ENCODE measurements at regions not wholly inside any gene's neighbourhood (a gene's known extent, or its start where the extent isn't known, plus 50 kb on each side); places are given as distances from the start of the nearest gene placed in this dataset.

- peaks cover 37% of the 10 kb centered on the region for H3K27me3 ChIP-seq (ENCODE audit: insufficient read depth, low read length)
- no peaks in the 10 kb centered on the region for H3K9me3 ChIP-seq (ENCODE audit: low read length)
- H3K4me1 ChIP-seq (ENCODE audit: insufficient read depth, low read length), result no peaks in the 10 kb centered on the region
- H3K4me3 ChIP-seq (ENCODE audit: low read length), result no peak overlapping the region
- no peaks in the 10 kb centered on the region for H3K36me3 ChIP-seq (ENCODE audit: insufficient read depth, low read length)
- H2AFZ ChIP-seq (ENCODE audit: low read depth, low read length), result no peak overlapping the region
Observed at GRCh38 chr1:10892138-10893065, 96.0 kb upstream of the CASZ1 start.

GRCh38 chr1:10895621-10896020, 99.2 kb upstream of the CASZ1 start:
- Histone ChIP-seq H3K4me1 (ENCODE audit: insufficient read depth, low read length) (no peaks in the 10 kb centered on the region), H3K9me3 (ENCODE audit: low read length) (no peaks in the 10 kb centered on the region), H3K4me3 (ENCODE audit: low read length) (no peak overlapping the region), H3K27me3 (ENCODE audit: insufficient read depth, low read length) (peaks cover 26% of the 10 kb centered on the region), H3K36me3 (ENCODE audit: insufficient read depth, low read length) (no peaks in the 10 kb centered on the region), H2AFZ (ENCODE audit: low read depth, low read length) (no peak overlapping the region)

- Histone ChIP-seq H3K36me3 (ENCODE audit: insufficient read depth, low read length) (no peaks in the 10 kb centered on the region), H2AFZ (ENCODE audit: low read depth, low read length) (no peak overlapping the region), H3K4me3 (ENCODE audit: low read length) (no peak overlapping the region), H3K9me3 (ENCODE audit: low read length) (no peaks in the 10 kb centered on the region), H3K4me1 (ENCODE audit: insufficient read depth, low read length) (peaks cover 7% of the 10 kb centered on the region), H3K27me3 (ENCODE audit: insufficient read depth, low read length) (peaks cover 24% of the 10 kb centered on the region)
Observed at GRCh38 chr1:10896673-10897072, 100.2 kb upstream of the CASZ1 start.

- no peak overlapping the region for H3K4me3 ChIP-seq (ENCODE audit: low read length)
- peaks cover 8% of the 10 kb centered on the region for H3K4me1 ChIP-seq (ENCODE audit: insufficient read depth, low read length)
- no peaks in the 10 kb centered on the region for H3K9me3 ChIP-seq (ENCODE audit: low read length)
Observed at GRCh38 chr1:10897321-10897980, 101.0 kb upstream of the CASZ1 start.

GRCh38 chr1:10897981-10898728, 101.7 kb upstream of the CASZ1 start:
- H3K4me3 ChIP-seq (ENCODE audit: low read length), result no peak overlapping the region
- H3K4me1 ChIP-seq (ENCODE audit: insufficient read depth, low read length), result peaks cover 8% of the 10 kb centered on the region

More at GRCh38 chr1:10897321-10897980, 101.0 kb upstream of the CASZ1 start:
- Histone ChIP-seq H3K27me3 (ENCODE audit: insufficient read depth, low read length) (peaks cover 24% of the 10 kb centered on the region), H3K36me3 (ENCODE audit: insufficient read depth, low read length) (no peaks in the 10 kb centered on the region), H2AFZ (ENCODE audit: low read depth, low read length) (no peak overlapping the region)

GRCh38 chr1:10898921-10899320, 102.5 kb upstream of the CASZ1 start:
- Histone ChIP-seq H3K36me3 (ENCODE audit: insufficient read depth, low read length) (no peaks in the 10 kb centered on the region), H3K4me1 (ENCODE audit: insufficient read depth, low read length) (peaks cover 8% of the 10 kb centered on the region), H3K4me3 (ENCODE audit: low read length) (no peak overlapping the region), H2AFZ (ENCODE audit: low read depth, low read length) (no peak overlapping the region), H3K27me3 (ENCODE audit: insufficient read depth, low read length) (peaks cover 35% of the 10 kb centered on the region), H3K9me3 (ENCODE audit: low read length) (no peaks in the 10 kb centered on the region)

More at GRCh38 chr1:10897981-10898728, 101.7 kb upstream of the CASZ1 start:
- Histone ChIP-seq H3K9me3 (ENCODE audit: low read length) (no peaks in the 10 kb centered on the region), H3K36me3 (ENCODE audit: insufficient read depth, low read length) (no peaks in the 10 kb centered on the region), H3K27me3 (ENCODE audit: insufficient read depth, low read length) (peaks cover 29% of the 10 kb centered on the region), H2AFZ (ENCODE audit: low read depth, low read length) (no peak overlapping the region)

GRCh38 chr1:10899490-10900250, 103.2 kb upstream of the CASZ1 start:
- H3K4me3 ChIP-seq (ENCODE audit: low read length), result no peak overlapping the region
- no peak overlapping the region for H2AFZ ChIP-seq (ENCODE audit: low read depth, low read length)
- H3K4me1 ChIP-seq (ENCODE audit: insufficient read depth, low read length), result peaks cover 8% of the 10 kb centered on the region
- no peaks in the 10 kb centered on the region for H3K9me3 ChIP-seq (ENCODE audit: low read length)
- peaks cover 42% of the 10 kb centered on the region for H3K27me3 ChIP-seq (ENCODE audit: insufficient read depth, low read length)
- no peaks in the 10 kb centered on the region for H3K36me3 ChIP-seq (ENCODE audit: insufficient read depth, low read length)

GRCh38 chr1:10900251-10900651, 103.8 kb upstream of the CASZ1 start:
- no peak overlapping the region for H3K4me3 ChIP-seq (ENCODE audit: low read length)
- H2AFZ ChIP-seq (ENCODE audit: low read depth, low read length), result no peak overlapping the region
- H3K27me3 ChIP-seq (ENCODE audit: insufficient read depth, low read length), result peaks cover 42% of the 10 kb centered on the region
- H3K4me1 ChIP-seq (ENCODE audit: insufficient read depth, low read length), result peaks cover 8% of the 10 kb centered on the region
- no peaks in the 10 kb centered on the region for H3K36me3 ChIP-seq (ENCODE audit: insufficient read depth, low read length)
- H3K9me3 ChIP-seq (ENCODE audit: low read length), result no peaks in the 10 kb centered on the region

- Histone ChIP-seq H3K27me3 (ENCODE audit: insufficient read depth, low read length) (peaks cover 42% of the 10 kb centered on the region), H3K4me1 (ENCODE audit: insufficient read depth, low read length) (peaks cover 8% of the 10 kb centered on the region), H2AFZ (ENCODE audit: low read depth, low read length) (no peak overlapping the region), H3K4me3 (ENCODE audit: low read length) (no peak overlapping the region), H3K36me3 (ENCODE audit: insufficient read depth, low read length) (no peaks in the 10 kb centered on the region), H3K9me3 (ENCODE audit: low read length) (no peaks in the 10 kb centered on the region)
Observed at GRCh38 chr1:10900691-10901090, 104.2 kb upstream of the CASZ1 start.

- no peaks in the 10 kb centered on the region for H3K36me3 ChIP-seq (ENCODE audit: insufficient read depth, low read length)
- peaks cover 8% of the 10 kb centered on the region for H3K4me1 ChIP-seq (ENCODE audit: insufficient read depth, low read length)
- no peak overlapping the region for H3K4me3 ChIP-seq (ENCODE audit: low read length)
- no peak overlapping the region for H2AFZ ChIP-seq (ENCODE audit: low read depth, low read length)
- peaks cover 47% of the 10 kb centered on the region for H3K27me3 ChIP-seq (ENCODE audit: insufficient read depth, low read length)
- no peaks in the 10 kb centered on the region for H3K9me3 ChIP-seq (ENCODE audit: low read length)
Observed at GRCh38 chr1:10901091-10901890, 104.8 kb upstream of the CASZ1 start.

- no peak overlapping the region for H2AFZ ChIP-seq (ENCODE audit: low read depth, low read length)
- no peaks in the 10 kb centered on the region for H3K9me3 ChIP-seq (ENCODE audit: low read length)
- H3K4me3 ChIP-seq (ENCODE audit: low read length), result no peak overlapping the region
- H3K27me3 ChIP-seq (ENCODE audit: insufficient read depth, low read length), result peaks cover 56% of the 10 kb centered on the region
- peaks cover 8% of the 10 kb centered on the region for H3K4me1 ChIP-seq (ENCODE audit: insufficient read depth, low read length)
- H3K36me3 ChIP-seq (ENCODE audit: insufficient read depth, low read length), result no peaks in the 10 kb centered on the region
Observed at GRCh38 chr1:10901891-10902805, 105.7 kb upstream of the CASZ1 start.
